IMR-90 (cell line): ENCODE measurements at regions not wholly inside any gene's neighbourhood (a gene's known extent, or its start where the extent isn't known, plus 50 kb on each side); places are given as distances from the start of the nearest gene placed in this dataset.

Source experiments
- CHD1 ChIP-seq: IDR thresholded peaks from 2 replicates; pipeline ENCODE4 v1.6.1; 2012; ENCODE audit warnings: low read depth, low read length, improper control_type of control experiment
- CTCF ChIP-seq: conservative IDR thresholded peaks from 2 replicates; pipeline ENCODE4 v1.5.1; 2012; ENCODE audit warnings: mild to moderate bottlenecking, low read depth, low read length, improper control_type of control experiment

- TF ChIP-seq CTCF (no peak), CHD1 (no peak)
Measured at GRCh38 chr9:78542491-78543181, 245.7 kb downstream of the PSAT1 start.
